ENCODE measurements at regions not wholly inside any gene's neighbourhood (a gene's known extent, or its start where the extent isn't known, plus 50 kb on each side); places are given as distances from the start of the nearest gene placed in this dataset.

GRCh38 chr2:78145395-78145996 is 623.3 kb upstream of the LRRTM4 start (continued):
- TF ChIP-seq, protein P1, sequence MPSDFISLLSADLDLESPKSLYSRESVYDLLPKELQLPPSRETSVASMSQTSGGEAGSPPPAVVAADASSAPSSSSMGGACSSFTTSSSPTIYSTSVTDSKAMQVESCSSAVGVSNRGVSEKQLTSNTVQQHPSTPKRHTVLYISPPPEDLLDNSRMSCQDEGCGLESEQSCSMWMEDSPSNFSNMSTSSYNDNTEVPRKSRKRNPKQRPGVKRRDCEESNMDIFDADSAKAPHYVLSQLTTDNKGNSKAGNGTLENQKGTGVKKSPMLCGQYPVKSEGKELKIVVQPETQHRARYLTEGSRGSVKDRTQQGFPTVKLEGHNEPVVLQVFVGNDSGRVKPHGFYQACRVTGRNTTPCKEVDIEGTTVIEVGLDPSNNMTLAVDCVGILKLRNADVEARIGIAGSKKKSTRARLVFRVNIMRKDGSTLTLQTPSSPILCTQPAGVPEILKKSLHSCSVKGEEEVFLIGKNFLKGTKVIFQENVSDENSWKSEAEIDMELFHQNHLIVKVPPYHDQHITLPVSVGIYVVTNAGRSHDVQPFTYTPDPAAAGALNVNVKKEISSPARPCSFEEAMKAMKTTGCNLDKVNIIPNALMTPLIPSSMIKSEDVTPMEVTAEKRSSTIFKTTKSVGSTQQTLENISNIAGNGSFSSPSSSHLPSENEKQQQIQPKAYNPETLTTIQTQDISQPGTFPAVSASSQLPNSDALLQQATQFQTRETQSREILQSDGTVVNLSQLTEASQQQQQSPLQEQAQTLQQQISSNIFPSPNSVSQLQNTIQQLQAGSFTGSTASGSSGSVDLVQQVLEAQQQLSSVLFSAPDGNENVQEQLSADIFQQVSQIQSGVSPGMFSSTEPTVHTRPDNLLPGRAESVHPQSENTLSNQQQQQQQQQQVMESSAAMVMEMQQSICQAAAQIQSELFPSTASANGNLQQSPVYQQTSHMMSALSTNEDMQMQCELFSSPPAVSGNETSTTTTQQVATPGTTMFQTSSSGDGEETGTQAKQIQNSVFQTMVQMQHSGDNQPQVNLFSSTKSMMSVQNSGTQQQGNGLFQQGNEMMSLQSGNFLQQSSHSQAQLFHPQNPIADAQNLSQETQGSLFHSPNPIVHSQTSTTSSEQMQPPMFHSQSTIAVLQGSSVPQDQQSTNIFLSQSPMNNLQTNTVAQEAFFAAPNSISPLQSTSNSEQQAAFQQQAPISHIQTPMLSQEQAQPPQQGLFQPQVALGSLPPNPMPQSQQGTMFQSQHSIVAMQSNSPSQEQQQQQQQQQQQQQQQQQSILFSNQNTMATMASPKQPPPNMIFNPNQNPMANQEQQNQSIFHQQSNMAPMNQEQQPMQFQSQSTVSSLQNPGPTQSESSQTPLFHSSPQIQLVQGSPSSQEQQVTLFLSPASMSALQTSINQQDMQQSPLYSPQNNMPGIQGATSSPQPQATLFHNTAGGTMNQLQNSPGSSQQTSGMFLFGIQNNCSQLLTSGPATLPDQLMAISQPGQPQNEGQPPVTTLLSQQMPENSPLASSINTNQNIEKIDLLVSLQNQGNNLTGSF (CRISPR knock-in tag; IDR thresholded peaks at IDR 0.05): no peak
- TF ChIP-seq GTF2F1 (IDR thresholded peaks at IDR 0.05; ENCODE audit: low read length) (no peak), KDM1A (CRISPR knock-in tag; IDR thresholded peaks at IDR 0.05) (no peak)

GRCh38 chr2:78145997-78146722 is 624.0 kb upstream of the LRRTM4 start:
- Histone ChIP-seq H3K4me1 (ENCODE audit: insufficient read depth, low read length) (no peaks in the 10 kb centered on the region), H3K27me3 (ENCODE audit: control insufficient read depth in 1 of 2, insufficient read depth in 2 of 2, low read length in 2 of 2) (no peaks in the 10 kb centered on the region), H3K9me3 (ENCODE audit: low read length) (no peaks in the 10 kb centered on the region), H3K36me3 (replicated peaks in 1 of 2; ENCODE audit: control insufficient read depth in 1 of 2, insufficient read depth in 2 of 2, low read length in 2 of 2) (no peaks in the 10 kb centered on the region), H3K9ac (ENCODE audit: insufficient read depth, low read depth, low read length) (no peak overlapping the region), H3K4me3 (replicated peaks in 1 of 3; ENCODE audit: insufficient read depth in 1 of 3, low read depth in 2 of 3, low read length in 3 of 3) (no peak overlapping the region), H4K20me1 (ENCODE audit: insufficient read depth, low read length) (no peaks in the 10 kb centered on the region; the same call in 1 of the 2 replicates), H2AFZ (ENCODE audit: low read length) (no peak overlapping the region), H3K27ac (ENCODE audit: extremely low read length, insufficient read depth, low read length) (no peak overlapping the region), H3K79me2 (ENCODE audit: insufficient read depth, low read length) (no peaks in the 10 kb centered on the region), H3K4me2 (ENCODE audit: low read depth, low read length) (no peak overlapping the region)
- WGBS (ENCODE audit: low lambda C conversion rate): 98% methylated on average over 4 of the region's 9 CpGs
- ChIA-PET CTCF (ENCODE audit: low intra/inter-chr PET ratio, low total read pairs) (no interaction called here), POLR2A (no interaction called here)
- in situ Hi-C loops (cut with HindIII; ENCODE audit: extremely low pct_ligation_motif_present, low pct_unique_long_range_greater_than_20kb) (no loop called here), intact Hi-C loops (cut with micrococcal nuclease; ENCODE audit: unreplicated experiment) (loop anchor here (1.0 kb wide), 1 partner anchor 23 kb away; no protein-coding TSS in a partner anchor)
- TF ChIP-seq RBM22 (optimal IDR thresholded peaks at IDR 0.05; ENCODE audit: low read length): peak; percentile 19
- TF ChIP-seq, protein P2, sequence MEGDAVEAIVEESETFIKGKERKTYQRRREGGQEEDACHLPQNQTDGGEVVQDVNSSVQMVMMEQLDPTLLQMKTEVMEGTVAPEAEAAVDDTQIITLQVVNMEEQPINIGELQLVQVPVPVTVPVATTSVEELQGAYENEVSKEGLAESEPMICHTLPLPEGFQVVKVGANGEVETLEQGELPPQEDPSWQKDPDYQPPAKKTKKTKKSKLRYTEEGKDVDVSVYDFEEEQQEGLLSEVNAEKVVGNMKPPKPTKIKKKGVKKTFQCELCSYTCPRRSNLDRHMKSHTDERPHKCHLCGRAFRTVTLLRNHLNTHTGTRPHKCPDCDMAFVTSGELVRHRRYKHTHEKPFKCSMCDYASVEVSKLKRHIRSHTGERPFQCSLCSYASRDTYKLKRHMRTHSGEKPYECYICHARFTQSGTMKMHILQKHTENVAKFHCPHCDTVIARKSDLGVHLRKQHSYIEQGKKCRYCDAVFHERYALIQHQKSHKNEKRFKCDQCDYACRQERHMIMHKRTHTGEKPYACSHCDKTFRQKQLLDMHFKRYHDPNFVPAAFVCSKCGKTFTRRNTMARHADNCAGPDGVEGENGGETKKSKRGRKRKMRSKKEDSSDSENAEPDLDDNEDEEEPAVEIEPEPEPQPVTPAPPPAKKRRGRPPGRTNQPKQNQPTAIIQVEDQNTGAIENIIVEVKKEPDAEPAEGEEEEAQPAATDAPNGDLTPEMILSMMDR (CRISPR knock-in tag; IDR thresholded peaks at IDR 0.05): no peak
- no TSS peak for BruUV-seq (replicated peaks)
- DNase-seq (ENCODE audit: low spot score) (no peak), ATAC-seq (peak; percentile 61), FAIRE-seq (no peak)

Measured in HepG2 (cell line).